ENCODE measurements at regions not wholly inside any gene's neighbourhood (a gene's known extent, or its start where the extent isn't known, plus 50 kb on each side); places are given as distances from the start of the nearest gene placed in this dataset.
"Not testable (repeated sequence)": the region's sequence is repeated elsewhere in the genome, so short reads cannot be mapped to it uniquely, and the experiment has no call there.

DNA sequence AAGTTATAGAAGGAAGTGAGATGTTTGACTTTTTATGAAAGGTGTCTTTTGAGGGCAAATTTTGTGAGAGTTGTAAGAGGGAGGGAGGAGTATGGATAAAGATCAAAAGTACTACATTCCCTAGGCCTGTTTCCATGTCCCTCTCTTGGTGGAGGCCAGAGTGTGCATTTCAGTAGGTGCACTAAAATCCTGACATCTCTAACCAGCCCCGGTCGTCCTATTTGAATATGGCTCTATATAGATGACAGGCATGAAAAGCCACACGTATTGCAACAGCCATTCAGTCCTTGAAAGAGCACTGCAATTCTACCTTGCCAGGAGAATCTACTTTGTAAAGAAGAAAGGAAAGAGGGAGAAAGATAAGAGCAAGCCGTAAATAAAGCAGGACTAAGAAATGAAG lies 510.1 kb downstream of the IRS2 start:
- intact Hi-C loops (cut with DNase I) = no loop called here
- no peak for DNase-seq (ENCODE audit: low spot score)

DNA sequence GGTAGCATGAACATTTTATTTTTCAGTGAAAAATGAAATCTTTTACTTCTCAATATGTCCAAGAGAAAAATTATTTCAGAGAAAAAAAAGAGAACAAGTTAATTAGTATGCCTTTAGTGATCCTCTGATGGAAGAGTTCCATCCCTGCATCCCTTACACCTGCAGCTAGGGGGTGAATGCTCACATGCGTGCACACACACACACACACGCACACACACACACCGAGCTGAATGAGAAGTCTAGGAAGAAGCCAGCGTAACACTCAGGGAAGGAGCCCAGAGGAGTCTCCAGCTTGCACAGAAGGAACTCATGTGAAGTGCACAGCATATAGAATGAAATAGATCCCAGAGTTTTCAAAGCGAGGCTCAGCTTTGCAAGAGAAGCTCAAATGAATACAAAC lies 510.5 kb downstream of the IRS2 start:
- DNase-seq (ENCODE audit: low spot score) = no peak
- intact Hi-C loops (cut with DNase I) = no loop called here

- intact Hi-C loops (cut with DNase I) = no loop called here
- no peak for DNase-seq (ENCODE audit: low spot score)
These were observed 511.1 kb downstream of the IRS2 start for GRCh38 chr13:109275139-109275745.

- intact Hi-C loops (cut with DNase I) = no loop called here
- no peak for DNase-seq (ENCODE audit: low spot score)
These were observed 512.1 kb downstream of the IRS2 start for GRCh38 chr13:109274188-109274821.

DNA sequence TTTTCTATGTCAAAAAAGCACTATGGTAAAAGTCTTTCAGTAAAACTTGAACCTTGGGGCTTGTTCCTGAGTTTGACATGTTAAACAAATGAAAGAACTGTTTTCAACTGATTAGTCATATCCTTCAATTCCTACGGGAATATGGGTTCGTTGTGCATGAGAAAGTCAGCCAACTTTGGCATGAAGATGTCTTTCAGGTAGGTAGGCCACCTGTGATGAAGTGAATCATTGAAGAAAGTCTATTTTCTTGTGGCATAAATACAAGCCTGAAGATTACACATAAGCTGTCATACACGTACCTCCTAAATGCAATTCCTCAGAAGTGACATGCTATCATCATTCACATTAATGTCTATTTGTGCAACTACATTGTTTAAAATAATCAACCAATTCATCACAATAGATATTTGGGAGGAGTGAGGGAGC lies 513.0 kb downstream of the IRS2 start:
- intact Hi-C loops (cut with DNase I) = no loop called here
- no peak for DNase-seq (ENCODE audit: low spot score)

- intact Hi-C loops (cut with DNase I) = no loop called here
- DNase-seq (ENCODE audit: low spot score) = no peak
These were observed 513.6 kb downstream of the IRS2 start for GRCh38 chr13:109272595-109273325.

DNA sequence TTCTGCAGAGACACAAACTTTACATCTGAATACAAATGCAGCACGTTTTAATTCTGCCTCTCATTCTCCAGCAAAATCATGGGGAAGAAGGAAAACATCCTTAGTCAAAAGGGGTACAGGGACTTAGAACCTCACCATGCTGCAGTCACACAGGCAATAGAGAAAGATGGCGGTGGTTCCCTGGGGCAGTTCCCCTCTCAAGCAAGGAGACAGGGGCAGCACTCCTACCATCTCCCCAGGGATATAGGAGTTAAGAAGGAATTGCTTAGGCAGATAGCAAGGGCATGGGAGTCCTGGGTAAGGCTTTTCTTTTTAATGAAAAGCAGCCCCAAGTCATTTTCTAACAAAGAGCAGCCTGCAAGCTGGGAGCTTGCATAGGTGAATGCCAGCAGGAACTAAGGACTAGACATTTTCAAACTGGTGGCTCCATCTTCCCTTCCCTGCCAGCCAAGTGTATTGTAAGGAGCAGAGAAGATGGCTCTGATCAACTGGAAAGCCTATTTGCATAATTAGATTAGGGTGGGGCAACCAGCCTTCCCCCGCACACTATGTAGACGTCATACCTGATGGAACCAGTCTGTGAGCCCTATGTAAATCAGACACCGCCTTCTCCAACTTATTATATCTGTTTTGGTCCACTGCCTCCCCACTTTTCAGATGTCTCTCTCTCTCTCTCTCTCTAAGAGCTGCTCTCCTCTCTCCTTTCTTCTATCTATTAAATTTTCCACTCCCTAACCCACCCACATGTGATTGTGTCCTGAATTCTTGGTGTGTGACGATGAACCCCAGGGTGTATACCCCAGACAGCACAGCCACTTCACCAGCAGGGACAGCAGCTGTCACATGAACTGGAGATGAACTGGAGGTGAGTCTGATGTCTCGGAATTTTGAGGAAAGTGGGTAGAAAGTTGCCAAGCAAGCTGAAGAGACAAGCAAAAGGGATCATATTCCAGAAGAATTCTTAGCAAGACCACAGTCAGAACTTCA lies 514.5 kb downstream of the IRS2 start:
- DNase-seq (ENCODE audit: low spot score) = no peak
- intact Hi-C loops (cut with DNase I) = no loop called here

DNA sequence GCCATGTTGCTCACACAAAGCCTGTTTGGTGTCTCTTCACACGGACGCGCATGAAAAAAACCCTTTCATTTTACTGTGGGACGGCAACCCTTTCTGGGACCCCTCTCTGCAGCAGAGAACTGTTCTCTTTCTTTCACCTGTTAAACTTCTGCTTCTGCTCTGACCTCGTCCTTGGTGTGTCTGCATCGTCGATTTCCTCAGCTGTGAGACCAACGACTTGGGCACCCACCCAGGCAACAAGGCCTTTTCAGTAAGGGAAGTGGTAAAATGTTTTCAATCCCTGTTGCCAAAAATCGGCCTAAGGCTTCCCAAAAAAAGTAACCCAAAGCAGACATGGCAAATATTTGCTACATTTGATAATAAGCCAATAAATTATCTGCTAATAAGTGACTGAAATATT lies 515.3 kb downstream of the IRS2 start:
- intact Hi-C loops (cut with DNase I) = no loop called here
- no peak for DNase-seq (ENCODE audit: low spot score)

DNA sequence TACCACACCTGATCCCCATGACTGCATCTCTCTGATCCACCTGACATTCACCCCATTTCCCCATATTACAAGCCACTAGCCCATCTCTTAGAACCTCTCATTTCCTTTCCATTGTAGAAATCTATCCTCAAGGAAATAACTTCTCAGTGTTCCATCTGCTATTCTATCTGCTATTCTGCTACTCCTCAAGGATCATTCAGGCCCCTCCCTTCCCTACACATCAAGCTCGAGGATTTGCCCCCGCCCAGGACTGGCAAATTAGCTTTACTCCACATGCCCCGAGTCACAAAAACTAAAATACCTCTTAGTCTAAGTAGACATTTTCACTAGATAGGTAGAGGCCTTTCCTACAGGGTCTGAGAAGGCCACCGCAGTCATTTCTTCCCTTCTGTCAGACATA lies 517.0 kb downstream of the IRS2 start:
- DNase-seq (ENCODE audit: low spot score); intact Hi-C loops (cut with DNase I): not testable (repeated sequence)

- DNase-seq (ENCODE audit: low spot score); intact Hi-C loops (cut with DNase I): not testable (repeated sequence)
These were observed 517.9 kb downstream of the IRS2 start for GRCh38 chr13:109268492-109268891.

DNA sequence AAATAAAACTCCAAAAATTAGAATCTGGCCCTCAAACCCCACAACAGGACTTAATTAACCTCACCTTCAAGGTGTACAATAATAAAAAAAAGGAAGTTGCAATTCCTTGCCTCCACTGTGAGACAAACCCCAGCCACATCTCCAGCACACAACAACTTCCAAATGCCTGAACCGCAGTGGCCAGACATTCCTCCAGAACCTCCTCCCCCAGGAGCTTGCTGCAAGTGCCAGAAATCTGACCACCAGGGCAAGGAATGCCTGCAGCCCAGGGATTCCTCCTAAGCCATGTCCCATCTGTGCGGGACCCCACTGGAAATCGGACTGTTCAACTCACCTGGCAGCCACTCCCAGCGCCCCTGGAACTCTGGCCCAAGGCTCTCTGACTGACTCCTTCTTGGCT lies 519.0 kb downstream of the IRS2 start:
- intact Hi-C loops (cut with DNase I) = not testable (repeated sequence)

GRCh38 chr13:109265438-109265742 lies 521.0 kb downstream of the IRS2 start:
- DNase-seq (ENCODE audit: low spot score); intact Hi-C loops (cut with DNase I): not testable (repeated sequence)

More for the DNA sequence above, 519.0 kb downstream of the IRS2 start:
- not testable (repeated sequence) for DNase-seq (ENCODE audit: low spot score)

DNA sequence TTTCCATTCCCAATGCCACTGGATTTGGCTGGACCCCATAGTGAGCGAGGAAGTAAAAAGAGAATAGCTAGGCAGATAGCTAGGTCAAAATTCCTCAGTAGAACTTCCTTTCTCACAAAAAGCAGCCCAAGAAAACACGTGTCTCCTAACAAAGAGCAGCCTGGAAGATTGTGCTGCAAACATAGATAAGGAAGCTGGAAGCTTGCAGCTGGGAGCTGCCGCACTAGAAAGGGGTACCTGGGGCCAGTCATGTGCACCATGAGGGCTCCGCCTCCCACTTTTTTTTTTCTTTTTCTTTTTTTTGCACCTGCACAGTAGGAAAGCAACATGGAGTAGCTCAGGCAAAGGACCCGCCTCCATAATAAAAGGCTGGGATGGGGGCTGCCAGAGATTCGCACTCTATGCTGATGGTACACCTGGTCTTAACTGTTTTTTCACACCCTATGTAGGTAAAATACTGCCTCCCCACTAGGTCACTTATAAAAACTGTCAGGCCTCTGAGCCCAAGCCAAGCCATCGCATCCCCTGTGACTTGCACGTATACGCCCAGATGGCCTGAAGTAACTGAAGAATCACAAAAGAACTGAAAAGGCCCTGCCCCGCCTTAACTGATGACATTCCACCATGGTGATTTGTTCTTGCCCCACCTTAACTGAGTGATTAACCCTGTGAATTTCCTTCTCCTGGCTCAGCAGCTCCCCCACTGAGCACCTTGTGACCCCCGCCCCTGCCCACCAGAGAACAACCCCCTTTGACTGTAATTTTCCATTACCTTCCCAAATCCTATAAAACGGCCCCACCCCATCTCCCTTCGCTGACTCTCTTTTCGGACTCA lies 521.6 kb downstream of the IRS2 start:
- DNase-seq (ENCODE audit: low spot score); intact Hi-C loops (cut with DNase I): not testable (repeated sequence)

- intact Hi-C loops (cut with DNase I) = loop anchor here in 1 of 2 donors (10.0 kb wide), 1 partner anchor 103 kb away; no protein-coding TSS in a partner anchor
- DNase-seq (ENCODE audit: low spot score) = not testable (repeated sequence)
These were observed 528.6 kb downstream of the IRS2 start for GRCh38 chr13:109257761-109258157.
